GM18861 (cell line): ENCODE measurements at regions not wholly inside any gene's neighbourhood (a gene's known extent, or its start where the extent isn't known, plus 50 kb on each side); places are given as distances from the start of the nearest gene placed in this dataset.

Experiments
- ATAC-seq: cut with Tn5 transposase; IDR thresholded peaks from one replicate; pipeline ENCODE4 v1.9.1; 2021; ENCODE audit not compliant: unreplicated experiment

DNA sequence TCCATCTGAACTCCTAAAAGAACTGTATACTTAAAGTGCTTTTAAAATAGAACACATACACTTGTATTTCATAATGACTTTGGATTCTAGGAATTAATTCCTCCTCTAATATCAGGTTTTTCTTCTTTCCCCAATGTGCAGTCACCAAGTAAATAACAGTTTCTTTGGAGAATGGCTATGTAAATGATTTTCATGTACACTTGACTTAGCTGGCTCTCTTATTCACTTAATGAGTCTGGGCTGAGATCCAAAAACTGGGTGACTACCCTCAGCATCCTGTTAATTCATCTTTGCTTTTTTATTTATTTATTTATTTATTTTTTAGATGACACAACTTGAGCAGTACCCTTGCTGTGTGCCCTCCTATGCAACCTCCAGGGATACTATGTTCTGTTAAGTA, 1003.7 kb downstream of the SLITRK1 start:
- no peak for ATAC-seq

DNA sequence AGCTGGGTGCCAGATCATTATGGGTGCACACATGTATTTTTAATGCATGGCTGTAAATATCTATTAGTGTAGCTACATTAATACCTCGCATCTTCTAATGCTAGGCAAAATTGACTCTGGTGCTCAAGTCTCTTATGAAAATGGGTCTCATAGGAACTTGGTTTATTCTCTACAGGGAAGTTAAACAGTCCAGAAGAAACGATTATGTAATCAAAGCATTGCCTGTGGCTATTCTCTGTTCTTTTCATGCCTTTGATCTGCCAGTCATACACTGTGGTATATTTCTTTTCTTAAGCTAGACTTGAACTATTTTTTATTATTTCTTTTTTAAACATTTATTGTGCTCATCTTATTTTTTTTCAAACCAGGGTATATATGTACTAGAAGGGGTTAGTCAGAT, 1015.0 kb downstream of the SLITRK1 start:
- no peak for ATAC-seq

DNA sequence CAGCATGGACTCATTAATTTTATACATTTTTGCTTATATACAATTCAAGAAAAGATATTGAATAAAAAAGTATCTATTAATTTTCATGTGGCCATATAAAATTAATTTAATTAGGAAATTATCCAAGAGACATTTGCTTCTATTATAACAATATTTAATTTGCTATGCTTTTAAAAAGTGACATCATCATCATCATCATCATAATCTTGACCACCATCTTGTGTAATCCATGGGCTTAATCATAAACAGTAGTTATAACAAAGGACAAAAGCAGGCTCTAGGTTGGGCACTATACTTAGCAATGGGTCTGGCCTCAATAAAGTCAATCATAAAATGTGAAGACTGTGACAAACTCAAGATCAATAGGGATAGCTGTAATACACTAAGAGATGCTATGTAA, 1031.6 kb downstream of the SLITRK1 start:
- ATAC-seq = no peak

DNA sequence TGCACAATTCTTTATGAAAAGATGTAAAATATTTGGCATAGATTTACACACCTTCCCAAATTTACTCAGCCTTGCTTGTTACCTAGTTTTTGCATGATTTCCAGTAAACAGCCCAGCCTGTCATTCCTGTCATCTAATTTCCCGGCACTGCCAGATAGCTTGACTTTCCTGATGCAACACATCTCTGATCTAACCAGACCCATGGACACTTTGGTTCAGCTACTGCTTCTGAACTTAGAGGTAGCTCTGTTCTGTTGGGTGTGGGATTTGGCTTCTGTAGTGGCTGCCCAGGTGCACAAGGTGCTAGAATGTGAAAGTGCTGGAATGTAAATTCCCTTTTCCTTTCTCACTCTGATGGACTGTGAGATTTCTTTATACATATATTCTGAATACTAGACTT, 1033.5 kb downstream of the SLITRK1 start:
- ATAC-seq = no peak

DNA sequence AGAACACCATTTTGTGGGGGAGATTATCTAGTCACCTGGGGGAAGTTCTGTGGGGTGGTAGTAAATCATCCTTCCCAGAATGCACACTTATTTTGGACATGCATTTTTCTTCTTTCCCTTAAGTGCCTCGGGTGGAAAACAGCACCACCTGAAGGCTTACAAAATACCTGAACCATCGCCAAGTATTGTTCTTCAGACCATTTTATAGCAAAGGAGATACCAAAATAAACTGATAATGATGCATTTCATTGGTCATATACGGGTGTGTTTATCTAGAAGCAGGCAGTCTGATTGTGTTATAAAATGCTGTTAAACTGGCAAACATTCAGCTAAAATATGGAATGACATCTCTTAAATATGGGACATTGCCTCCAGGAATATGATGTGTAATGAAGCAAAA, 1034.7 kb downstream of the SLITRK1 start:
- no peak for ATAC-seq

DNA sequence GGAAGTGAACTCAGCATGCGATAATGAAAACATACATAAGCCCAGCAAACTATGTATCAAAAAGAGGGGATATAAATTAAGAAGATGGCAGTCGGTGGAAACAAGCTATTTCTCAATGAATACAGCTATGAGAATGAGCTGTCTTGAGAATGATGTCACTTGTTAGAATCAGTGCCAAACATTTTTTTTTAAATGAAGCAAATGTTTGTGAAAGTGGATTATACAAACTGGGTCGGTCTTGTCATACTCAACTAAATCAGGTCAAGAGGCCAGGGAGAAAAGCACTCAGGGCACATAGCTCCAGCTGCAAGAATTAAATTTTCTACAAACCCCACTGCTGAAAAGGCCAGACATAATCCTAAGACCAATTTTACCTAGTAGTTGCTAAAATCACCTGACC, 1048.4 kb downstream of the SLITRK1 start:
- no peak for ATAC-seq

DNA sequence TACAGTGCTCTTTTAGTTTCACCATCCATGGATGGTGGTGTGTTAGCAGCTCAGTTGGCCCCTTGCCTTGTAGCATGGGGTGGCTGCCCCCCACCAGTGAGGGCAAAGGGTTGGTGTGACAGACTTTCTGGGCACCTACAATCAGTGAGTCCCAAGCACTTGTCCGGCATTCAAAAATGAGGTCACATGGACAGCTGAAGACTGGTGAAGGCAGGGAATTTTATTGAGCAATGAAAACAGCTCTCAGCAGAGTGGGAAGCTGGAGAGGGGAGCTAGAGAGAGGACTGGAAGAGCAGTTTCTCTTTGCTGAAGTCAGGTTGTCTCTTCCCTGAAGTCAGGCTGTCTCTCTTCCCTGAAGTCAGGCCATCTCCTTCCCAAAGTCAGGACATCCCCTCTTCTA, 1053.2 kb downstream of the SLITRK1 start:
- ATAC-seq = no peak

DNA sequence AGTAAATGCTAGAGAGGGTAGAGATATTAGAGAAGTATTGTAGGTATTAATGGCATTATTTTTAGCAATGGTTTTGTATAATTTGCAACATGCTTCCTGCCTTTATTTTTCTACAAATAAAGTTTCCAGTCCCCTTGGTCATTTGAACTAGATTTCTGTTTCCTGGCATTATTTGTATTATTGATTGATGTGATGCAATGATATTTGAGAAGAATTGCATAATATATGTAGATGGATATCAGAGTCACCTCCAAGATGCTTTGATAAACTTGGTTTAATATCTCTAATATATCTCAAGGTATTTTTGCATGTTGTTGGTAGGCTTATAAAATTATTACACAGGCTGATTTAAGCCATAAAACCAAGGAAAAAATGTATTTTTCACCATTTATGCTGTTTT, 1054.5 kb downstream of the SLITRK1 start:
- ATAC-seq = no peak

DNA sequence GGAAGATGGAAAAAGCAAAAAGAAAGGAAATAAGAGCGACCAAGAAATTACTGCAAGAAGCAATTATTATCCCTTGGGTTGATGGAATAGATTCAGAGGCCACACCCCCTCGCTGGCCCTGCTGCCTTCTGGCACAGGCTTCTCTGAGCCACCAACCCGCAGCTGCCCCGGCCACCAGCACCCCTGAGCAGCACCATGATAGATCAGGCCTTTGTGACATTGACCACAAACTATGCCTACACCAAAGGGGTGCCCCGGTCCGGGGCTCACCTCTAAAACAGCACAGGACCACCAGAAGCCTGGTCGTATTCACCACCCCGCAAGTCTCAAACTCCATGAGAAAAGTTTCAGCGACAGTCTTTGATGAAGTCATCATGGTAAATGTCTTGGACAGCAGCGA, 1059.3 kb downstream of the SLITRK1 start:
- no peak for ATAC-seq

DNA sequence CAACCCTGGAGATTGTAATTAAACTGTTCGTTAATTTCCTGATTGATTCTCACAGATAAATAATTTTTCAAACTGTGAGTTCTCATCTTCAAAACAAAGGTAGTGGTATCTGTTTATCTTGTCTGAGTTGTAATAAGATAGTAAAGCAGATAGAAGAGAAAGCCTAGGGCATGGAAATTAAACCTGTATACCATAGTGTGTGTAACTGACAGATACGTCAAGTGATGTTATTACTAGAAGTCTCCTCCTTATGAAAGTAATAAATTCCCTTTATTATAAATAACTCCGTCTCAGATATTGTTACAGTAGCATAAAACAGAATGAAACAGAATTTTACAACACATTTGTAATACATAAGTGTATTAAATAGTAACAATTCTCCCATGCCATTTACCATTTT, 1065.1 kb downstream of the SLITRK1 start:
- ATAC-seq = no peak

DNA sequence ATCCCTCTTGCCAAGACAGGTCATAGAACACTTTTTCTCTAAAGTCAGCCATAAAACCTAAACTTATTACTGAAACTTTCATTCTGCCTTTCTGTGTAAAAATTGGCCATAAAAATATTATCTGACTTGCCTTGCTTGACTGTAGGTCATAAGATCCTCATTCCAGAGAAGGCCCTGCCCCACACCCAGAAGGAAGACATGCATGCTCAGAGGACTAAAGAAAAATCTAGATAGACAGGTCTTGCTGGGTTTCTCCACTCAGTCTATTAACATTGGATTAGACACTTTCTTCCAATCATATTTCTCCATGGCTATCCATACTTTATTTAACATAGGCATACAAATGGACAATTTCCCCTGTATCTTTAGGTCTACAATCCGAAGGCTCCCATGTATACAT, 1066.5 kb downstream of the SLITRK1 start:
- no peak for ATAC-seq

DNA sequence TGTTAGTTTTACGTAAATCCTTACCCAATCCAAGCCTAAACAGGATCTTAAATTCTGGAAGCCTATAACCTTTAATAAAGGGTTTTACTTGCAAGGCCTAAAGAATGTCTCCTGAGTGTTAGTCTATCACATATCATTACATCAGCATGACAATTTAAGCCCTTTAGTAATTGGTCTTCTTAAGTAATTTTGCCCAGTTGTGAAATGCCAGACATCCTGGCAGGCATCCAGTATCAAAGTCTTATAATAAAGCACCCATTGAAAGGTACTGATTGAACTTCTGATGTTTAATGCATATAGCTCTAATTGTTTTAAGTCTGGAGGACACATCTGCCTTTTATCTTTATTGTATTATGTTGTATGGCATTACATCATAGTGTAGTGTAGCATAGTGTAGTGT, 1078.9 kb downstream of the SLITRK1 start:
- ATAC-seq = no peak

DNA sequence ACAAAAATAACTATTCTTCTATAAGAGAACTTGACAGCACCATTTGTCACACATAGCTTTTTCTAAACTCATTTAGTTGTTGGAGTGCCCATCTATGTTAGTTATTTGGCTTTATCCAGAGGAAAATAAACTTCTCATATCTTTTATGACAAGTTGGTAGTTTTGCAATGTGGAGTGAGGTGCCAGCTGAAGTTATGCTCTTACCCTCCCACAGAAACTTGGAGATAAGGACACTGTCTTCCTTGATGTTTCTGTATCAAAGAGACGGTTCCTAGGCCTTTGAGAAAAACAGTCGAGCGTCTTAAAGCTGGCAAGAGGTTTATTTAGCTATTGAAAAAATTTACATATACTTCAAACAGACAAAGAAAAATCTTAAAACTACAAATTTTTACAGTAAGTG, 1079.7 kb downstream of the SLITRK1 start:
- no peak for ATAC-seq

DNA sequence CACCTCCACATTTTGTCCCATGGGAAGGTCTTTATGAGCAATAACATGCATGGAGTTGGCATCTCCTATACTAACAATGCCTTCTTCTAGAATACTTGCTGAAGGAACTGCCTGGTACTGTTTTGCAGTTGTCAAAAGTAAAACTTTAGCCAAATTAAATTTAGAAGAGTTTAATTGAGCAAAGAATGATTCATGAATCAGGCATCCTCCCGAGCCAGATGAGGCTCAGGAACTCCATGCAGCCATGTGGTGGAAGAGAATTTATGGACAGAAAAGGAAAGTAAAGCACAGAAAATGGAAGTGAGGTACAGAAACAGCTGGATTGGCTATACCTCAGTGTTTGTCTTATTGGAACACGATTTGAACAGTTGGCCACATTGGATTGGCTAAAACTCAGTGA, 1081.9 kb downstream of the SLITRK1 start:
- no peak for ATAC-seq

DNA sequence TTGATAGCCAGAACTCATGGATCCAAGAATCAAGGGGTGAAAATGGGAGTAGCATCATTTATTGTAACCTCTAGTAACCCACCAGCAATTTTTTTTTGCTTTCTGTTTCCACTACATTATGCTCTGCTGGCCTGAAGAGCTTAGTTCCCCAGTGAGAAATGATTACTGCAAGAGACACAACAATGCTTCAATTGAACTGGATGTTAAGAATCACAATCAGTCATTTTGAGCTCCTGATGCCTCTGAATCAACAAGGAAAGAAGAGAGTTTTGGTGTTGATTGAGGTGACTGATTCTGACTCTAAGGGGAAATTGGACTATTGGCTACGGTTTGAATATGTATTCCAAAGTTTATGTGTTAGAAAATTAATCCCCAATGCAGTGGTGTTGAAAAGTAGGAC, 1084.4 kb downstream of the SLITRK1 start:
- no peak for ATAC-seq

DNA sequence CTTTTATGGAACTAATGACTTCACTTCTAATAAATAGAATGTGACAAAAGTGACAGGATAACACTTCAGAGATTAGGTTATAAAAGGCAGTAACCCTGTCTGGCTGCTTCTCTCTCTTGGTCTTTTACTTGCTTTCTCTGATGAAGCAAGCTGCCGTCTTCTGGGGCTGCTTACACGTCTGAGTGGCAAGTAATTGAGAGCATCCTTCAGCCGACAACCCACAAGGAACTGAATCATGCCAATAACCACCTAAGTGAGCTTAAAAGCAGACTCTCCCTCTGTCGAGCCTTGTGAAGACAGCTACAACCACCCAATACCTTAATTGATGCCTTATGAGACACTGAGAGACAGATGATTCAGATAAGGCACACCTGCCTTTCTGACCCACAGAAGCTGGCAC, 1091.2 kb downstream of the SLITRK1 start:
- ATAC-seq = no peak

DNA sequence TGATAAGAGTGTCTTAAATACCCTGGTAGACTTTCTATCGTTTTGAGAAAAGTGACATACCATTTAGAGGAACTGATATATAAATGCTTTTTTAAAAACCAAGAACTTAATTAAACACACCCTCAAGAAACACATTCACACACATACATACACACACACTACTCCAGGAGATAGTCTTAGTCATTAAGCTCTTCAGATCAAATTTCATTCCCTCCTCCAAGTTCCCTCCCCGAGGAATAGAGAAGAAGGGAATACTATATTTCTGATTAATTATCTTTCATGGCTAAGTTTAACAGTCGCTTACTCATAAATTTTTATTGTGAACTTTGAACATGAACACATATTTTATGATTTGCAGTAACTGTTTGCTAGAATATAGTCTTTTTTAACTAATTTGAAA, 1109.5 kb downstream of the SLITRK1 start:
- no peak for ATAC-seq

DNA sequence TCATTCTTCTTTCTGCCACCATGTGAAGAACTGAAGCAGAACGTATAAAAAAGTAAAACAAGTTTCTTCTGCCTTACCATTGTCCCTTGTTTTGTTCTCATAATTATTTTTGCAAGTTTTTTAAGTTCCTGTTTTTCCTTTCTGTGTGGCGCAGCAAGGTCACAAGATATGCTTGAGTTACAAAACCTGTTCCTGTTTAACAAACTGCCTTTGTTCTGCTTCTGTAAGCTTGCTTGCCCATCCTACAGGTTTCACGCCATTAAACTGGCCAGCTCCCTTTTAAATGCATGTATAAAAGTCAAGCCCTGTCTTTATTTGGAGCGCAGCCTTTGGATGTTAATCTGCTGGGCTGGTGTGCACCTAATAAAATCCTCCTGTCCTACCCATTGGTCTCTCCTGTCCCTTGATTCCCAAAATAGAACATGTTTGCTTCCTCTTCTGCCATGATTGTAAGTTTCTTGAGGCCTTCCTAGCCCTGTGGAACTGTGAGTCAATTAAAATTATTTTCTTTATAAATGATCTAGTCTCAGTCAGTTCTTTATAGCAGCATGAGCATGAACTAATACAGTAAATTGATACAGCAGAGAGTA, 1115.4 kb downstream of the SLITRK1 start:
- ATAC-seq = no peak

DNA sequence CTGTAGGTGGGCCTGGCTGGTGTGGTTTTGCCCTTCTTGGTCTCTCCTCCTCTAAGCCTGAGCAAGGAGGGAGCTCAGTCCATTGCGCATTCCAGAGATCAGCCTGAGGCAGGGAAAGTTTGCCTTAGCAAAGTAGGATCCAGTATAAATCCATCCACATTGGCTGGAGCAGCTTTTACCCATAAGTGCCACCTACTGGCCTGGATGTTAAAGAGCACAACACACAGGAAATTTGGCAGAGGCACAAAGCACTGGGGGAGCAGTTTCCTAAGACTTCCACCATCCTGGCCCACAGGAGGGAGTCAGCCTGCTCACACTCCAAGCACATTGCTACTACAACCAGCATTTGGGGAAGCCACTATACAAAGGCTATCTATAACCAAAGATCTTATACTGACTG, 1124.2 kb downstream of the SLITRK1 start:
- no peak for ATAC-seq

DNA sequence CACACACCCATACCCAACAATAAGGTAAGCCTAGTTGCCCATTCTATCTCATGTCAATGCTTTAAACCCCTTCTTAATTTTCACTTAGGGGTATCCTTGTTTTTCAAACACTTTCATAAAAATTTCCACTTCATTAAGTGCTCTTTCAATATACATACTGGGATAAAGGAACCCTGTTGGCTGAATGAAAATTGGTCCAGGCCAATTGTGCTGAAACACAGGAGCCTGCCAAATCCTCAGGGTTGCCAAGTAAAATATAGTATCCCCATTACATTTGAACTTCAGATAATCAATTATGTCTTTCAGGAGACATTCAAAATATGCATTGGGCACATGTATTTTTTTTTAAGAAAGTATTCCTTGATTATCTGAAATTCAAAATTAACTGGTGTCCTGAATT, 1131.1 kb downstream of the SLITRK1 start:
- ATAC-seq = no peak

DNA sequence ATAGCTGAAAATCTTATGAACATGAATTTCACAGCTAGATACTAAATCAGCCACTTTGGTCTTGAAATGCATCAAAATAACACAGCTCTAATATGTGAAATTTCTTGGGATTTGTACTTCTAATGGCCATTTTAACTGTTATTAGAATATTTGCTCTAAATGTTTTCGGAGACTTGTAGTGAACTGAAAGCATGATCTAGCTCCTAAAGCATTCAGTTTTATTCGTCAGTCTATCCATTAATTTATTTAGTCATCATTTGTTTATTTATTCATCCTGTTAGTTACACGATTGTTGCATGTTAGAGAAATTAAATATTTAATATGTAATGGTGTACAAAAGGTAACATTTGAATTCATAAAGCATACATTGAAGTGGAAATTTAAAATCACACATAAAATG, 1132.7 kb downstream of the SLITRK1 start:
- no peak for ATAC-seq

DNA sequence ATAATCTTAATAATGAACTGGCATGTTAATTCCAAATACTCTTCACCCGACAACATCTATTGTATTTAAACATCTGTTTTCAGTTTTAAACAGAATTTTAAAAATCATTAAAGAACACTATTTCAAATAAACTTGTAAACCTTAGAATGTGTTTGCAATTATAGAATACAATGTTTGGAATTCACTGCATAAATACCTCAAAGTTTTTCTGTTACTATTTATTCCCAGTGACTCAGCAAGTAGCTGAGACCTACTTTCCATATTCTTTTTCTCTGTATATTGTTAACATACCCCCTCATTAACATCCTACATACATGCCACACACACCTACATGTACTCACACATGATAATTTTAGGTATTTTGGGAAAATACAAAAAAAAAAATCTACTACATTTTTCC, 1134.3 kb downstream of the SLITRK1 start:
- ATAC-seq = no peak

DNA sequence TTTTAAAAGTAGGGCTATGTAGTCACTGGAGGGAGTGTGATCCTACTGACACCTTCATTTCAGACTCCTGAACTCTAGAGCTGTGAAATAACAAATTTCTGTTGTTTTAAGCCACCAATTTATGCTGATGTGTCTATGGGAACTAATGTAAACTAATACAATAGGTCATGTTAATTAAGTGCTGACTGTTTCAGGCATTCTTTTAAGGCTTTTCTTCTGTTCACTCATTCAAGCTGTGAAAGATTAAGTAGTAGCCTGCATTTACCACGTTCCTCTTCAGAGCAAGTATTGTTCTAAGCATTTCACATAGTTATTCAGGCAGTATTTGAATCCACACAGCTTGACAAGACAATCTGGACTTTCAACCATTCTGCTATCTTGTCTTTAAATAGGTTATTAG, 1135.0 kb downstream of the SLITRK1 start:
- ATAC-seq = no peak

DNA sequence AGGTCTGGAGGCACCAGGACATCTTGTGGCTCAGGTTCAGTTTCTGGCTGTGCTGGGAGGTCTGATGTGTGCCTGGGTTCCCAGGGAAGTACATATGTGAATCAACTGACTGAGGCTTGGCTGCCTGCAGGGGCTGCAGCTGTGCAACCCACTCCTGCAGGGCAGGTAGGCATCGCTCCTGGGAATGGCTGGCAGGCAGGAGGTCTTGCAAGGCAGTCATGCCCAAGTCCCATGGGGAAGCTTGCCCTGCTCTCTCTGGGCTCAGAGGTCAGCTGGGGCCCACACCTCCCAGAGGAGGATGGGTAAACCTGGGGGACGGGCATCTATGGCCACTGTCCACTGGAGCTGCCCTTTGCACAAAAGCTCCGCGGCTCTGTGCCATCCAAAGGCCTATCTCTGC, 1141.8 kb downstream of the SLITRK1 start:
- no peak for ATAC-seq
